Prostate gland (tissue), 2 donors: ENCODE measurements at regions not wholly inside any gene's neighbourhood (a gene's known extent, or its start where the extent isn't known, plus 50 kb on each side); places are given as distances from the start of the nearest gene placed in this dataset.
"Not testable (repeated sequence)": the region's sequence is repeated elsewhere in the genome, so short reads cannot be mapped to it uniquely, and the experiment has no call there.

Source experiments
- POLR2A ChIP-seq: fragments of 450-650 bp; IDR thresholded peaks from one replicate; pipeline ENCODE4 v1.6.1; 2016; ENCODE audit warnings: antibody characterized with exemption, mild to moderate bottlenecking
- POLR2AphosphoS5 ChIP-seq: sonication (generic); formaldehyde crosslinking; IDR thresholded peaks from one replicate; pipeline ENCODE4 v1.6.1; 2017; ENCODE audit warnings: antibody characterized with exemption
- TF ChIP-seq, protein P1 (sequence below), 4 experiments: fragments of 200-600 bp in 2 of 4; fragments of 450-650 bp in 2 of 4; sonication (generic) in 2 of 4; IDR thresholded peaks; 1 replicate in 3 of 4; 2 replicates in 1 of 4; pipeline ENCODE4 v1.5.1; 2016 to 2019; ENCODE audit warnings: antibody characterized with exemption in 4 of 4, mild to moderate bottlenecking in 2 of 4, moderate library complexity in 2 of 4

DNA sequence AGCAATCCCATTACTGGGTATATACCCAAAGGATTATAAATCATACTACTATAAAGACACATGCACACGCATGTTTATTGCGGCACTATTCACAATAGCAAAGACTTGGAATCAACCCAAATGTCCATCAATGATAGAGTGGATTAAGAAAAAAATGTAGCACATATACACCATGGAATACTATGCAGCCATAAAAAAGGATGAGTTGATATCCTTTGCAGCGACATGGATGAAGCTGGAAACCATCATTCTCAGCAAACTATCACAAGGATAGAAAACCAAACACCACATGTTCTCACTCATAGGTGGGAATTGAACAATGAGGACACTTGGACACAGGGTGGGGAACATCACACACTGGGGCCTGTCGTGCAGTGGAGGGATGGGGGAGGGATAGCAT, 83.7 kb upstream of the FAM174B start:
- TF ChIP-seq, protein P1, sequence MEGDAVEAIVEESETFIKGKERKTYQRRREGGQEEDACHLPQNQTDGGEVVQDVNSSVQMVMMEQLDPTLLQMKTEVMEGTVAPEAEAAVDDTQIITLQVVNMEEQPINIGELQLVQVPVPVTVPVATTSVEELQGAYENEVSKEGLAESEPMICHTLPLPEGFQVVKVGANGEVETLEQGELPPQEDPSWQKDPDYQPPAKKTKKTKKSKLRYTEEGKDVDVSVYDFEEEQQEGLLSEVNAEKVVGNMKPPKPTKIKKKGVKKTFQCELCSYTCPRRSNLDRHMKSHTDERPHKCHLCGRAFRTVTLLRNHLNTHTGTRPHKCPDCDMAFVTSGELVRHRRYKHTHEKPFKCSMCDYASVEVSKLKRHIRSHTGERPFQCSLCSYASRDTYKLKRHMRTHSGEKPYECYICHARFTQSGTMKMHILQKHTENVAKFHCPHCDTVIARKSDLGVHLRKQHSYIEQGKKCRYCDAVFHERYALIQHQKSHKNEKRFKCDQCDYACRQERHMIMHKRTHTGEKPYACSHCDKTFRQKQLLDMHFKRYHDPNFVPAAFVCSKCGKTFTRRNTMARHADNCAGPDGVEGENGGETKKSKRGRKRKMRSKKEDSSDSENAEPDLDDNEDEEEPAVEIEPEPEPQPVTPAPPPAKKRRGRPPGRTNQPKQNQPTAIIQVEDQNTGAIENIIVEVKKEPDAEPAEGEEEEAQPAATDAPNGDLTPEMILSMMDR (IDR thresholded peaks at IDR 0.05): not testable (repeated sequence)
- not testable (repeated sequence) for TF ChIP-seq POLR2A, POLR2AphosphoS5
